GM12892 (cell line): ENCODE measurements at regions not wholly inside any gene's neighbourhood (a gene's known extent, or its start where the extent isn't known, plus 50 kb on each side); places are given as distances from the start of the nearest gene placed in this dataset.

ENCODE experiments used
- POLR2A ChIP-seq: IDR thresholded peaks from 2 replicates; pipeline ENCODE4 v1.6.1; 2011; ENCODE audit warnings: low read depth, low read length, control low read depth
- TAF1 ChIP-seq: IDR thresholded peaks from 2 replicates; pipeline ENCODE4 v1.6.1; 2011; ENCODE audit warnings: low read depth, mild to moderate bottlenecking, control low read depth, low read length, borderline replicate concordance

GRCh38 chr2:237219826-237220225 lies 134.1 kb downstream of the COPS8 start:
- TF ChIP-seq TAF1 (no peak), POLR2A (no peak)
